NCI-H82 treated with DMSO at 0.1 percent for 48 hours (cell line): ENCODE measurements at regions not wholly inside any gene's neighbourhood (a gene's known extent, or its start where the extent isn't known, plus 50 kb on each side); places are given as distances from the start of the nearest gene placed in this dataset.

ENCODE experiments used
- DNase-seq: peaks from one replicate; lab custom pipeline; 2025; ENCODE audit not compliant: unreplicated experiment; lab: John Stamatoyannopoulos, UW

GRCh38 chr15:100810229-100810628 is 69.4 kb upstream of the ALDH1A3 start:
- no peak for DNase-seq

GRCh38 chr15:100810831-100811230 is 68.8 kb upstream of the ALDH1A3 start:
- DNase-seq = no peak

- DNase-seq = no peak
These were observed 66.8 kb upstream of the ALDH1A3 start for GRCh38 chr15:100812802-100813201.

GRCh38 chr15:100818927-100819326 is 60.7 kb upstream of the ALDH1A3 start:
- DNase-seq = no peak

- no peak for DNase-seq
These were observed 59.1 kb upstream of the ALDH1A3 start for GRCh38 chr15:100820528-100820927.

GRCh38 chr15:100821327-100821726 is 58.3 kb upstream of the ALDH1A3 start:
- no peak for DNase-seq

GRCh38 chr15:100824211-100824610 is 55.4 kb upstream of the ALDH1A3 start:
- DNase-seq = no peak

GRCh38 chr15:100829457-100829856 is 50.2 kb upstream of the ALDH1A3 start:
- no peak for DNase-seq
